ENCODE measurements at regions not wholly inside any gene's neighbourhood (a gene's known extent, or its start where the extent isn't known, plus 50 kb on each side); places are given as distances from the start of the nearest gene placed in this dataset.

- no peak for TF ChIP-seq POLR2A (IDR thresholded peaks at IDR 0.05)
- no peak for TF ChIP-seq CTCF (IDR thresholded peaks at IDR 0.05)
Measured at GRCh38 chr7:25402532-25402931, 174.2 kb upstream of the NPVF start.

All from testis (tissue), 2 donors.